Embryonic facial prominence (tissue), 1 donor: ENCODE measurements at regions not wholly inside any gene's neighbourhood (a gene's known extent, or its start where the extent isn't known, plus 50 kb on each side); places are given as distances from the start of the nearest gene placed in this dataset.
A peak's percentile ranks its signal among the peaks of the same experiment; 100 is the strongest.
"Not testable (repeated sequence)": the region's sequence is repeated elsewhere in the genome, so short reads cannot be mapped to it uniquely, and the experiment has no call there.

Experiments
- DNase-seq: peaks from one replicate; pipeline ENCODE4 v3.0.0-alpha.2; 2016; ENCODE audit errors: extremely low spot score

- DNase-seq: no peak
Observed at GRCh38 chr10:9504227-9504626, 1449.7 kb downstream of the GATA3 start.

- DNase-seq: no peak
Observed at GRCh38 chr10:9505546-9505945, 1451.1 kb downstream of the GATA3 start.

GRCh38 chr10:9508606-9509005, 1454.1 kb downstream of the GATA3 start:
- peak; percentile 66 for DNase-seq

- DNase-seq: no peak
Observed at GRCh38 chr10:9510626-9511025, 1456.1 kb downstream of the GATA3 start.

- no peak for DNase-seq
Observed at GRCh38 chr10:9515922-9516321, 1461.4 kb downstream of the GATA3 start.

GRCh38 chr10:9535744-9536143, 1481.3 kb downstream of the GATA3 start:
- no peak for DNase-seq

GRCh38 chr10:9545073-9545472, 1472.6 kb upstream of the CELF2 start:
- no peak for DNase-seq

GRCh38 chr10:9547936-9548904, 1469.5 kb upstream of the CELF2 start:
- DNase-seq: no peak

GRCh38 chr10:9550810-9551209, 1466.9 kb upstream of the CELF2 start:
- DNase-seq: no peak

- DNase-seq: no peak
Observed at GRCh38 chr10:9554321-9554720, 1463.4 kb upstream of the CELF2 start.

GRCh38 chr10:9560976-9561375, 1456.7 kb upstream of the CELF2 start:
- no peak for DNase-seq

GRCh38 chr10:9561821-9562505, 1455.7 kb upstream of the CELF2 start:
- DNase-seq: no peak

- no peak for DNase-seq
Observed at GRCh38 chr10:9577746-9578145, 1439.9 kb upstream of the CELF2 start.

GRCh38 chr10:9579110-9579705, 1438.5 kb upstream of the CELF2 start:
- DNase-seq: no peak

- not testable (repeated sequence) for DNase-seq
Observed at GRCh38 chr10:9582803-9583202, 1434.9 kb upstream of the CELF2 start.

GRCh38 chr10:9596368-9596920, 1421.2 kb upstream of the CELF2 start:
- no peak for DNase-seq

GRCh38 chr10:9602998-9603397, 1414.7 kb upstream of the CELF2 start:
- DNase-seq: no peak

- DNase-seq: no peak
Observed at GRCh38 chr10:9603972-9604371, 1413.7 kb upstream of the CELF2 start.

GRCh38 chr10:9605231-9605630, 1412.4 kb upstream of the CELF2 start:
- DNase-seq: no peak

GRCh38 chr10:9608602-9609001, 1409.1 kb upstream of the CELF2 start:
- peak; percentile 38 for DNase-seq

GRCh38 chr10:9613338-9614075, 1404.2 kb upstream of the CELF2 start:
- DNase-seq: no peak

- DNase-seq: no peak
Observed at GRCh38 chr10:9615189-9615588, 1402.5 kb upstream of the CELF2 start.
